LNCaP clone FGC (cell line): ENCODE measurements at regions not wholly inside any gene's neighbourhood (a gene's known extent, or its start where the extent isn't known, plus 50 kb on each side); places are given as distances from the start of the nearest gene placed in this dataset.

Experiments used
- DNase-seq: peaks from one replicate; pipeline ENCODE4 v3.0.0-alpha.2; 2011; ENCODE audit warnings: low read depth
- H3K4me3 ChIP-seq: 2 replicates; pipeline ENCODE4 v1.5.1; 2011; ENCODE audit warnings: mild to moderate bottlenecking, low read depth, low read length, control low read depth
- CTCF ChIP-seq: IDR thresholded peaks from 2 replicates; pipeline ENCODE4 v1.5.1; 2012; ENCODE audit warnings: mild to moderate bottlenecking; ENCODE audit not compliant: control insufficient read depth, insufficient read depth; ENCODE audit errors: extremely low read depth

GRCh38 chr4:153111426-153112040 lies 92.7 kb upstream of the TRIM2 start:
- no peak for DNase-seq
- no peak overlapping the region for H3K4me3 ChIP-seq
- no peak for TF ChIP-seq CTCF

GRCh38 chr4:153112041-153112441 lies 92.2 kb upstream of the TRIM2 start:
- no peak overlapping the region for H3K4me3 ChIP-seq
- no peak for DNase-seq
- no peak for TF ChIP-seq CTCF

- DNase-seq: no peak
Measured at GRCh38 chr4:153113061-153113837, 91.0 kb upstream of the TRIM2 start.

GRCh38 chr4:153113838-153114105 lies 90.5 kb upstream of the TRIM2 start:
- H3K4me3 ChIP-seq: no peak overlapping the region
- no peak for TF ChIP-seq CTCF
- no peak for DNase-seq

More at GRCh38 chr4:153113061-153113837, 91.0 kb upstream of the TRIM2 start:
- no peak for TF ChIP-seq CTCF
- no peak overlapping the region for H3K4me3 ChIP-seq

- DNase-seq: no peak
- TF ChIP-seq CTCF: no peak
- no peak overlapping the region for H3K4me3 ChIP-seq
Measured at GRCh38 chr4:153114771-153115321, 89.4 kb upstream of the TRIM2 start.

GRCh38 chr4:153115322-153116290 lies 88.6 kb upstream of the TRIM2 start:
- peak; percentile 22 for DNase-seq
- TF ChIP-seq CTCF: no peak
- H3K4me3 ChIP-seq: no peak overlapping the region
